GM21786 (cell line): ENCODE measurements at regions not wholly inside any gene's neighbourhood (a gene's known extent, or its start where the extent isn't known, plus 50 kb on each side); places are given as distances from the start of the nearest gene placed in this dataset.

Experiments used
- ATAC-seq: cut with Tn5 transposase; IDR thresholded peaks from one replicate; pipeline ENCODE4 v1.9.1; 2021; ENCODE audit not compliant: unreplicated experiment

- no peak for ATAC-seq
These were observed 60.3 kb upstream of the RIPPLY2 start for GRCh38 chr6:83792846-83793245.

- no peak for ATAC-seq
These were observed 71.7 kb upstream of the RIPPLY2 start for GRCh38 chr6:83781506-83781905.

DNA sequence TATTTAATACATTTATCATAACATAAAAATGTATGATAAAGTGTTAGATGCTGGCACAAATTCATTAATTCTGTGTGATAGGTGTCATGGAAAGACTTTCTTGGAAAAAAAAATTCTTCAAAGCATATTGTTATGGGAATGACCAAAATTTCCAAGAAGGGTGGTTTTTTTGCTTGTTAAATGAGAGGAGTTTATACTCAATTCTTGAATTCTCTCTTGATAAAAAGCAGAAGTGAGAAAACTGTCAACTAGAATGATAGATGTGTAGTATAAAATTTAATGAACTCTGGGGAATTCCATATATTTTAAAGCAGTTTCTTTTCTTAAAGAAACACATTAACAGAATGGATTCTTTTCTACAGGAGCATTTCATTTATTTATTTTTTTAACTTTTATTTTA, 62.0 kb upstream of the SNAP91 start:
- peak; percentile 84 for ATAC-seq

- ATAC-seq, result no peak
These were observed 60.5 kb upstream of the SNAP91 start for GRCh38 chr6:83769413-83769812.

DNA sequence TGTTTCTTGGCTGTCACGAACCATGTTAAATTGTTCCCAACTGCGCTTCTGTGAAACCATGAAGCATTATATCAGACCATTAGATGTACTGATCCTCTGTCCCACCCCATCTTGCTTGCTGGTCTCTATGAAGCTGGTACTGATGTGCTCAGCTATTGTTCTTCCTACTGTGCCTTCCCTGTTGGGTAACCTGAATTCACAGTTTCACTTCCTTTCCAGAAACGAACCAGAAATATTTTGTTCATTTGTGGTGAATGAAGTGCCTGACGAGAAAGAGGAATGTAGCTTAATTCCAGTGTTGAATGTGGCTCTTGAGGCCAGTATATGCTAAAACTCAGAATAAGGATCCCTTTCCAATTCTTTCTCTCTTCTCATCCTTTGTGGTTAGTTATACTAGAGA, 58.1 kb upstream of the SNAP91 start:
- no peak for ATAC-seq
